Stimulated activated CD8-positive, alpha-beta memory T cell treated with anti-CD3 and anti-CD28 coated beads, Interleukin-15, amount 100 ng/mL, for 24 hours (primary cell): ENCODE measurements at regions not wholly inside any gene's neighbourhood (a gene's known extent, or its start where the extent isn't known, plus 50 kb on each side); places are given as distances from the start of the nearest gene placed in this dataset.
"Not testable (repeated sequence)": the region's sequence is repeated elsewhere in the genome, so short reads cannot be mapped to it uniquely, and the experiment has no call there.

Experiments used
- DNase-seq: peaks from one replicate; pipeline ENCODE4 v3.0.0-alpha.2; 2020; ENCODE audit warnings: low read depth

DNA sequence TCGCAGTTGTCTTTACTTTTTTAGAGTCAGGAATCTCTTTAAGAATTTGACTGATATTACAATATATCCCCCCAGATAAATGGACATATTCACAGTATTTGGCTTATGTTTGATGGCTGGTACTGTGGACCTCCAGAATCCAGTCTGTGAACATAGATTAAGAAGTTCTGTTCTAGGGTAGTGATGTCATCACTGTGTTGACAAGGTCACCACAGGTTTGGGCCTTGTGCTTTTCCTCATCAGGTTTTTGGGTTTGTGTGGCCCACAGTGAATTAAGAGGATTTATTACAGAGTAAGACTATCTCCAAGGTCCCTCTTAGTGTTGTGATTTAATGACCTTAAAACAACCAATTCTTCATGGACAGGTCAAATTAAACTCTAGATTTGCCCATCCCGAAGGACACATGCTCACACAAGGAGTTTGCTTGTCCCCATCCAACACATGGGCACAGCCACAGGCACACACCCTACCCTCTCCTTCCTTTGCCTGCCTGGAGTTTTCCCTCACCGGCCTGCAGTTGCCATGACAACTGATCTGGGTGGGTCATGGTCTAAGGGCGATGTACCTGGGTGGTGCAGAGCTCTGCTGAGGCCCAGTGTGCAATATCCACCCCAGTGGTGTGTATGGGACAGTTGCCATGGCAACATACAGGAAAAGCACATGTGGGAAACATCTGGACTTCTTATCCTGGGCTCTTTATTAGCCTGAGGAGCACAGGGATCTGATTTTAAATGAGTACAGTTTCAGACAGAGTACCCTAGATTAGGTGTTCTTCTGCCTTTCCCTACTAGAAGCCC is 98.6 kb downstream of the NAV1 start:
- DNase-seq: no peak

DNA sequence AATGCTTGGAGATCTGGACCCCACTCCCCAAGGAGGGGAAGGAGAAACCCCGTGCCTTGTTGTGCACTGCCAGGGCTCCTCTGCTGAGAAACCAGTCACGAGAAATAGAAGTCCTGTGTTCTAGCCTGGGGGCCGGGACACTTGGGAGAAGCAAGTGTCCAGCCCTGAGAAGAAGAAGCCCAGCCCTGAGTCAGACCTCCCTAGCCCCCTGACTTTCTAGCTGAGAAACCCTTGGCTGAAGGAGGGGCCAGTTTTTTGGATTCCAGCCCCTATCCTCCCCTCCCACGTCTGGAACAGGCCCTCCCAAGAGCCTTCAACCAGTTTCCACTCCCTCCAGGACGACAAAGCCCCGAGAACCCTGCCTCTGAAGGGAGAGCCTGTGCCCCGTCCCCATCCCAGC is 100.5 kb downstream of the NAV1 start:
- DNase-seq: no peak

DNA sequence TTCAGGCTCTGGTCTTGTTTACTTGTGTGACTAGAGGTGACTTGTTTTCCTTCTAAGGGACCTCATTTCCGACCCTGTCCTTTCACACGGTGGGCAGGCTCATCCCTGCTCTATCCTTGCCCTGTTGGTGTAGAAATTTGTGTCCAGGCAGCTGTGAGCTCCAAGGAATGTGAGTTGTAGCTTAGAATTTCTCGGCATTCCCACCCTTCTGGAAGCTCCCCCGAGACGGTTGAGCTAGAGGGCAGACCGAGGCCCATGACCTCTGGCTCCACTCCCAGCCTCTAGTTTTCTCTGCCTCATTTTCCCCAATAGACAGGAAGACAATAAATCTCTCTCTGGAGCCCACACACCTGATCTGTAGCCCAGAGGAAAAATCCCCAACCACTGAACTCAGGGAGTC is 100.9 kb downstream of the NAV1 start:
- no peak for DNase-seq

DNA sequence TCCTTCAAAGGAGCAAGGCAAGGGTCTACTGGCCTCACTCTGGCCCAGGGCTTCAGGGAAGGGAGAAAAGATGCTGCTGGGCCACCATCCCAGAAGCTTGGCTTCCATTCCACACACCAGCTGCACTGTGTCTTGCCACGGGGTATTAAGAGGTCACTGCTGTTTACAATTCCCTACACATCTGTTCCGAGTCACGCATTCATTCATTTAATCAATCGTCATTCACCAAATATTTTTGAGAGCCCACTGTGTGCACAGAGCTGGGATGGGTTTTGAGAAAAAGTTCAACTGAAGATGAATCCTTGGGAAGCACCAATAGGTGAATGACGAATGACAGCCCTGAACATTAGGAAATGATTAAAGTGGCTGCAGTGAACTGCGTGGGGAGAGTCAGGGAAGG is 101.7 kb downstream of the NAV1 start:
- DNase-seq: no peak

DNA sequence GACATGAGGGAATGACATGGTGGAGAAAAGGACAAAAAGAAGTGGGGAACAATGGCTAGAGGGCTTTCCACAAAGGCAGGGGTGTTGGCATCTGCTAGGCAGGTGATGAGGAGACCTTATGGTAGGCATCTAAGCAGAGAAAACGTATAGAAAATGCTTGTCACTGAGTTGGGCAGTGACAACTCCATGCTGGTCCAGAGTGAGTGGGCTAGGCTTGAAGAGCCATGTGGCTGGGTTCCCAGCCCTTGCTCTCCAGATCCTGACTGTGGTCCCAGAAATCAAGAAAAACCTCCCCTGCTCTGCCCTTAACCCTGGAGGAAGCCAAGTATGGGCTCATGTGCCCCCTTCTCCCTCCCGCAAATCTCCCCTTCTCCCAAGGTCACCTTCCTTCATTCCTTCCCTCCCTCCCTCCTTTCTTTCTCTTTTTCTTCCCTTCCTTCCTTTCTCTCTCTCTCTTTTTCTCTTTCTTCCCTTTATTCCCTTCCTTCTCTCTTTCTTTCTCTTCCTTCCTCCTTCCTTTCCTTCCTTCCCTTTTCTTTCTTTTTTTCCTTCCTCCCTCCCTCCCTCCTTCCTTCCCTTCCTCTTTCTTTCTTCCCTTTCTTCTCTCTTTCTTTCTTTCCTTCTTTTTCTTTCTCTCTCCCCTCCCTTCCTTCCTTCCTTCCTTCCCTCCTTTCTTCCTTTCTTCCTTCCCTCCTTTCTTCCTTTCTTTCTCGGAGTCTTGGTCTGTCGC is 102.8 kb downstream of the NAV1 start:
- DNase-seq: no peak

DNA sequence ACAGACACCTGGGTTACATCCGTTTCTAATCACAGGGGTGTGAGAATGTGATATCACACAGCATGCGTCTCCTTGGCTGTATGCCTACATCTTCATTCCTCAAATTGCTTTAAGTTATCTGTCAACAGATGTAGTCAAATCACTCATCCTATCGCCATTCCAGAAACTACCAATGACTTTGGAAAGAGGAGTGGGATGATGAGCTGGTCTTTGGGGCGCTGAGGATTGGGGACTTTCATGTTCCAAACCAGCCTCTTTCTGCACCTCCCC is 104.8 kb downstream of the NAV1 start:
- DNase-seq: no peak

DNA sequence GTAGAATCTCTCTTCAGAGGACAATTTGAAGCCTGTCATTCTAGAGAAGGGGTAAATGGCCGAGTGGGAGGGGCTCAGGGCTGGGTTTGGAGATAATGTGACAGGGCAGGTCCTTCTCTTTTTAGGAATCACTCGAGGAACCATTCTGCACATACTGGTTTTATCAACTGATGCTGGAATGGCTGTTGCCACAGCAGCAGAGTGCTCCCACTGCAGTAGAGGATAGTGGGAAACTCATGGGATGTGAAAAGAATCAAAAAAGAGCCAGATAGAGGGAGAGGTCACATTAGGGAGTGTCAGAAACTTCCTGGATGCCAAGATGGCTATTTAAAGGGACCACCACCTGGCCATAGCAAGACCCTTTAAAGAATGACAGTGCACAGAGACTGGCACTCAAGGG is 105.3 kb downstream of the NAV1 start:
- DNase-seq: no peak

DNA sequence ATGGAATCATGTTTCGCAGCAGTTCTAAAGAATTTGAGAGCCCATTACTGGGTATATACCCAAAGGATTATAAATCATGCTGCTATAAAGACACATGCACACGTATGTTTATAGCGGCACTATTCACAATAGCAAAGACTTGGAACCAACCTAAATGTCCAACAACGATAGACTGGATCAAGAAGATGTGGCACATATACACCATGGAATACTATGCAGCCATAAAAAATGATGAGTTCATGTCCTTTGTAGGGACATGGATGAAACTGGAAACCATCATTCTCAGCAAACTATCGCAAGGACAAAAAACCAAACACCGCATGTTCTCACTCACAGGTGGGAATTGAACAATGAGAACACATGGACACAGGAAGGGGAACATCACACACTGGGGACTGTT is 106.1 kb downstream of the NAV1 start:
- DNase-seq: not testable (repeated sequence)

DNA sequence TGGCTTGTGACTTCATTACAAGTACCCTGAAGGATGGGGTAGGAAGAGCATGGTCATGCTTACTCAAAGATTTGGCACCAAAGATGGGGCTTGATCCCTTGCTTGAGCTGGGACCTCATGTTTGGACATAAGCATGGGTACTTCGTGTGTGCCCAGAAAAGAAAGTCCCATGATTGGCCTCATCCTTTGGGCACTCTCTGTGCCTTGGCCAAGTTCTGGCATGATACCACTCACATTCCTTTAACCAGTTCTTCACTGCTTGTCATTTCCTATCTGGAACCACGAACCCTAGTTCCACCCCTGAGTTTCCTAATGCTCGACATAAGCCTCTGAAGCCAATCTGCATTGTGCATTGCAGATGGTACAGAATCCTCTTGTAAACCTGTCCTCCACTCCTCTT is 107.0 kb downstream of the NAV1 start:
- DNase-seq: no peak

DNA sequence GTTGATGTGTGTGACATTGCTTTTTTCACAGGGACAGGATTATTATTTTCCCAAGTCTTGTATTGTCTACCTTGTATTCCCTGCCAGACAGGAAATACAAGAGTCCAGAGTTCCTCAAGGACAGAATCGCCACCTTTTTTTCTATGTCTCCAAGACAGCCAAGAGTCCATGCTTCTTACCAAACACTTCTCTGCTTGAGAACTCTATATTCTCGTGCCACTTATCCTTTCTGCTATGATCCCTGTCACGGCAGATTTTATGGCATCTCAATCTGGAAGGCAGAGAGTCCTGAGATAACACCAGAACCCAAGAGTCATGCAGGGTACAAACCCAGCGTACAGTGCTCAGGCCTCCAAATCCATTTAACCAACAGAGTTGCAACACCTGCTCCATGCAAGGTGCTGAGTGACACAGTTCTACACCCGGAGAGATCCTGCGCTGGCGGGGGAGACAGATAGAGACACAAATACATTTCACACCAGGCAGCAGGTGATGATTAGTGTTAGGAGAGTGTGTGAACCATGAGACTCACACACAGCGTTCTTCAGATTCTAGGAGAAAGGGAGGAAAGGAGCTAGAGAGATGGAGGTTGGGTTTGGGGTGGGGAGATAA is 107.6 kb downstream of the NAV1 start:
- DNase-seq: no peak

DNA sequence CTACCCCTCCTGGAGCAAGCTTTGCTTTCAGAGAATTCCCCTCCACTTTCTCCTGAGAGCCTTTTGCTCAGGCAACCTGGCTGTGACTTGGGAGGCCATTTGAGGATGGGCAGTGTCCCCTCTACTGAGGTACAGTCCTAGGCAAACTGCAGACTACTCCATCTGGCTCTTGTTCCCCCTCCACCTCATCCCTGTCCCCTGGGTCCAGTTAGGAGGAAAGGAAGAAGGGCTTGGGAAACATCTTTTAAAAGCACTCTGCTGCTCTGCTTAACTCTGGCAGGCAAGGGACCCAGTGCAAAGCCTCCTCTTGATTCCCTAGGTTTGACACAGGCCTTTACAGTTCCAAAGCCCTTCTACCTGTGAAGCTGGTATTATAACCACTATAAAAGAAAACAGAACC is 108.2 kb downstream of the NAV1 start:
- DNase-seq: no peak

DNA sequence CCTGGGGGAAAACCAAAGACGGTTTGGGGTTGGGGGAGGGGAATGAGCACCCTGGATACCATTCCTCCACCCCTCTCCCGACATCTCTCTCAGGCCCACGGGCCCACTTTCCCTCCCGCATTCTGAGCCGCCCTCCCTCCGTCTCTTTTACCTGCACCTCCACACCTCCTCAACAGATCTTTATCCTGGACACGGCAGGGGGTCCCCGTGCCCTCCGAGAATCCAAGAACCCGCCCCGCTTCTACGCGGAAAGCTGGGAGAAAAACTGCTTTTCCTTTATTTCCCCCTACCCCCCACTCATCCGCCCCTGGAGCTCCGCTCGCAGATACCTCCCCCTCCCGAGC is 108.8 kb downstream of the NAV1 start:
- DNase-seq: no peak

DNA sequence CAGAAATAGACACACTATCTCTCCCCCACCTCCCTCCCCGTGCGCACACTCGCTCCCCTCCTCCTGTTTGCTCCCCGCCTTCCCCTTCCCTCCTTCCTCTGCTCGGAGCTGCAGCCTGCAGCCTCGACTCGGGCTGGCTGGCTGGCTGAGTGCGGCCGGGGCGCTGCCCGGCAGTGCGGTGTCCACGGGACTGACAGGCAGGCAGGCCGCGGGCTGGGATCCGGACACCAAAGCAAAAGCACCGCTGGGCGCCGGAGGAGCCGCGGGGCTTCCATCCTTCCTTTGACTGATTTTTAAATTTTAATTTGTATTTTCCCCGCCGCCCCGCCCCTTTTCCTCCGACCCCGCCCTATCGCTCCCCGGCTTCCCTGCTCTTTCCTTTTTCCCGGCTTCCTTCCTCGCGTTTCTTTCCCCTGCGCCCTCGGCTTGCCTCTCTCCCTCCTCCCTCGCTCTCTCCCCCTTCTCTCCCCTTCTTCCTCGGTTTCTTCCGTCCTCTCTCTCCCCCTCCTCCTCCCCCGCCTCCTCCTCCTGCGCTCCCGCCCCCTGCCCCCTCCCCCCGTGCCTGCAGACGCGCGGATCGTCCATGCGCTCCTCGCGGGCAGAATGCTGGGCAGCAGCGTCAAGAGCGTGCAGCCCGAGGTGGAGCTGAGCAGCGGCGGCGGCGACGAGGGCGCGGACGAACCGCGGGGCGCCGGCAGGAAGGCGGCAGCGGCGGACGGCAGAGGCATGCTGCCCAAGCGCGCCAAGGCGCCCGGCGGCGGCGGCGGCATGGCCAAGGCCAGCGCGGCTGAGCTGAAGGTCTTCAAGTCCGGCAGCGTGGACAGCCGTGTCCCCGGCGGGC is 109.4 kb downstream of the NAV1 start:
- DNase-seq: no peak

DNA sequence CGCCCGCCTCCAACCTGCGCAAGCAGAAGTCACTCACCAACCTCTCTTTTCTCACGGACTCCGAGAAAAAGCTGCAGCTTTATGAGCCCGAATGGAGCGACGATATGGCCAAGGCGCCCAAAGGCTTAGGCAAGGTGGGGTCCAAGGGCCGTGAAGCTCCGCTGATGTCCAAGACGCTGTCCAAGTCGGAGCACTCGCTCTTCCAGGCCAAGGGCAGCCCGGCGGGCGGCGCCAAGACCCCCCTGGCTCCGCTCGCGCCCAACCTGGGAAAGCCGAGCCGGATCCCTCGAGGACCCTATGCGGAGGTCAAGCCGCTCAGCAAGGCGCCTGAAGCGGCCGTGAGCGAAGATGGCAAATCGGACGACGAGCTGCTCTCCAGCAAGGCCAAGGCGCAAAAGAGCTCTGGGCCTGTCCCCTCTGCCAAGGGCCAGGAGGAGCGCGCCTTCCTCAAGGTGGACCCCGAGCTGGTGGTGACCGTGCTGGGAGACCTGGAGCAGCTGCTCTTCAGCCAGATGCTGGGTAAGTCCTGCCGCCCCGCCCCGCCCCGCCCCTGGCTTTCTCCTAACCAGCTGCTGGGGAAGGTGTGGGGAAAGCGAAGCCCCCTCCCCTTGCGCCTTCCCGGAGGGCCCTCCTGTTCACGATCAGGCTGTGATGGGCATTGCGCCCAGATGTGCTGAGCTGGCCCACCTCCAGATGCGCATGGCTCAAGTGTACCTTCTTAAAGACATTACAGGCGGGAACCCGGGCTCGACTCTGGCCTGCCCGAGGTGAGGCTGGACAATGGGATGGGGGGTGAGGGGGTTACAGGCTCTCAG is 110.2 kb downstream of the NAV1 start:
- no peak for DNase-seq

DNA sequence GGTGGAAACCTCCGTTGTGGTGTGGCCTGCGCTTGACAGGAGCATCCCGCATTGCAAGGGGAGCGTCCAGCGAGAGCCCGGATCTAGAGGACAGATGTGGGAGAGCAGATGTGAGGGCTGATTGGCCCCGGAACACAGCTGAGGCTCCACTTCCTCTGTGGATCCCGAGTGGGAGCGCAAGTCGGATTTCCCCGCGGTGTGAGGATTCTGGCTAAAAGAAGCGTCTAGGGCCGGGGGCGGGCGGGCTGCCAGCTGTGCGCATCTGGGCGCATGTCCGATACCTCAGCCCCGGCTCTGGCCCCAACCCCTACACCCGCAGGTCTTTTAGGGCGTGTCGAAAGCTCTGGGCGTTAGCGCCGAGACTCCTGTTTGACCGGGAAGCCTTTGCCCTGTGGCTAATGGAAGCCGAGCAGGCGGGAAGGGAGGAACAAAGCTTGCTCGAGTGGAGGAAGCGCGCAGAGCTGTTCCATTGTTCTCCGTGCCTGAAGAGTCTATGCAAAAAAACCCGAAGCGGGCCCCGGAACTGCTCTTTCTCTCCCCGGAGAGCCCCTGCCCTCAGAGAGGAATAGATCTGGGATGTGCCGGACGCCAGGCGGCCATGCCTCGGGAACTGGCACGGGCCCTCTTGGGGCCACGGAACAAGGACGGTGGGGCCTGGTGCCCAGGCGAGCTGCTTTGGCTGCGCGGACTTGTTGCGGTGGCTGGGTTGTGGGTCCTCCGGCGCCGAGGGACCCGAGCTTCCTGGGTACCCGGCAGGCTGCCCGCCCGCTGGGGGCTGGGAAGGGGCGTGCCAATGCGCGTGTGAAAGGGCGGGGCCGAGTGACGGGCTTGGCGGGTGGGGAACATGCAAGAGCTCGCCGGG is 111.1 kb downstream of the NAV1 start:
- no peak for DNase-seq

DNA sequence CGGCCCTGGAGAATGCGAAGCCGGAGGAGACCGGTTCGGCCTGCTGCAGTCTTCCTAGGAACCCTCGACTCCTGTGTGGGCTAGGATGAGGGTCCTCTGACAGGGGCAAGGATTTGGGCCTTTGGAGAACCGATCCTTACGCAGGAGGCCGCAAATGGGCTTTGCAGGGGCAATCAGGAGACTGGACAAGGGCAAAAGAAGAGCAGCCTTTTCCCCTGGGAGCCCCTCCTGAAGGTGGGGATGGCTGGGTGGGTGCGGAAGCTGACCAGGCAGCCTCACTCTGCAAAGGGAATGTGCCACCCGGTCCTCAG is 111.7 kb downstream of the NAV1 start:
- DNase-seq: no peak

DNA sequence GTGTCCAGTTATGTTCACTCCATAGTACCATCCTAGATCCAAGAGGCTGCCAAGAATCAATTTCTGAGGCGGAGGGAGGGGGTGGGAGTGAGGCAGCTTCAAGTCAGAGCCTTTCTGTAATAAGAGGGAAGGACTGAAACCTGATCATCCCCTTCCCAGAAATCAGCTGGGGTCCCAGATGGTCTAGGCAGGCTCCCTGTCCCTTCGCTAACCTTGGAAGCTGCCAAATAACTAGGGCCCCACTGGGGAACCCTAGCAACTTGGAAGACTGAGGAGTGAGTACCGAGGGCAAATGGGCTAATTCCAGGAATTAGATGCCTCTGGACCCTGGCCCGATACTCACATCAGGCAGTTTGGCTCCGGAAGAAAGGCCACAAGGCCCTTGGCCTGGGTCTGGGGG is 113.3 kb downstream of the NAV1 start:
- DNase-seq: no peak

DNA sequence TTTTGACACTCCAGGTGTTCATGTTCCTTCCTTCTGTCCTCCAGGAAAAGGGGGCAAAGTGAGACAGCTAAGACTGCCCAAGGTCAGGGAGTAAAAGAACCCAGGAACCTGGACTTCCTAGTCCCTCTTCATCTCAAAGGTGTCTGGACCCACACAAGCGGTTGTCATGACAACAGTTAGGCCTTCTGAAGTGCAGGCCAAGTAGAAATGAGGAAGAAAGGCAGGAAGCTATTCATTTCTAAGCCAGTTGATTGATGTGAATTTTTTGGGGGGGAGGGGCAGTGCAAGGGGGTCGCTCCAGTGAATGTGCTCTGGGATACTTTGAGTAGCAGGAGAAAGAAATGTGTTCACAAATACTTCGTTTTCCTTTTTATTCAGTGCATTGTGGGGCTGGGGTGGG is 114.3 kb downstream of the NAV1 start:
- DNase-seq: no peak

DNA sequence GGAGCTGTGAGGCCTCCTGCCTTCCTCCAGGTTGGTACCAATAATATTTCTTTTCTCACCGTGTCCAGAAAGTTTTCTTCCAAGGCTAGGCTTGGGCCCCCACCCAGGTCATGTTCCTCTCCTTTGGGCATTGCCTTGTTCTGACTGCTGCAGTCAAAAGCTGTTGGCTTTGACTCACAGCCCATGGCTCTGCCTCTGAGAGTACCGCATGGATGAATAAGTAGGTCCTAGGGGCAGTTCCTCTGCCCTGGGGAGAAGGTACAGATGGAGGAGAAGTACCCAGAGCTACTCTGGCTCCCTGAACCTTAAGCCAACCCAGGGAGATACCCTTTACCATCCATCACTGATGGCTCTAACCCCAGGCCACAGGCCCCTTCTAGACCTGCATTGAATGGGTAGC is 115.0 kb downstream of the NAV1 start:
- DNase-seq: no peak

DNA sequence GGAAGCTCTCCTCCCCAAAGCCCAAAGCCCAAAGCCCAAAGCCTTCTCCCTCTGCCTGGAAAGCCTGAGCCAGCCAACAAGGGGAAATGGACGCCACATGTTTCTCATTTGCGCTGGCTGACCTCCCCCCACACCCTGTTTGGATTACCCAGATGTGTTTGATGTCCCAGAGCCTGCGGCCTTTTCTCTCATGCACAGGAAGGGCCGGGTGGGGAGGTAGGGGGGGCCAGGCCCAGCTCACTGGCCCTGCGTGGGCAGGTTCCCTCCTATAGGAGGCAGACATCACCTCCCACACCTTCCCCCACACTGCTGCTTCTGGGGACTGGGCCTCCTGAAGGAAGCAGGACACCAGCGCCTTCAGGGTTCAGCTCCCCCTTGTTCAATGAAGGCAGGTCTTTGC is 116.3 kb downstream of the NAV1 start:
- no peak for DNase-seq

DNA sequence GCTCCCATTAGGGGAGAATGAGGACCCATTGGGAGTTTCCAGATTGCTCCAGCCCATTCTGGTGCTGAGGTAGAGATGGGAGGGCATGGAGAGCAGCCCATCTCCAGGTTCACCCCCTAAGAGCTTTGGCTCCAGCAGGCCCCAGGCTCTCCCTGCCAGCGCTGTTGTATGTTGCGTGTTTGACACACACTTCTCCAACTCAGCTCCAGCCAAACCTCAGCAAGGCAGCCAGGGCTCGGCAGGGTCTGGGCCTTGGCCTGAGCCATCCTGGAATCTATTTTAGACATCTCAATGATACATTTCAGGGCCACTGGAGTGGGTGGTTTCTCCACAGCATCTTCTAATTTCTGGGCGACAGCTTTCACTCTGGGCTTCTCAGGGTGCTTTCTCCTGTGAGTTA is 117.0 kb downstream of the NAV1 start:
- DNase-seq: no peak
